Colonic mucosa (tissue), 4 donors: ENCODE measurements at regions not wholly inside any gene's neighbourhood (a gene's known extent, or its start where the extent isn't known, plus 50 kb on each side); places are given as distances from the start of the nearest gene placed in this dataset.

Experiments
- DNase-seq: peaks from one replicate; pipeline ENCODE4 v3.0.0-alpha.2; 2020
- H3K27ac ChIP-seq: fragments of 200-600 bp; one replicate; pipeline ENCODE4 v1.8.0; 2021
- H3K27me3 ChIP-seq: fragments of 200-600 bp; one replicate; pipeline ENCODE4 v1.8.0; 2021
- H3K36me3 ChIP-seq: fragments of 200-600 bp; one replicate; pipeline ENCODE4 v1.8.0; 2021
- H3K4me1 ChIP-seq: fragments of 200-600 bp; one replicate; pipeline ENCODE4 v1.8.0; 2021; ENCODE audit warnings: mild to moderate bottlenecking
- H3K4me3 ChIP-seq: fragments of 200-600 bp; one replicate; pipeline ENCODE4 v1.8.0; 2021
- H3K9ac ChIP-seq, 2 donors: one replicate each; pipeline ENCODE4 v1.7.0; 2013; ENCODE audit warnings: control low read depth in 2 of 2, low read depth in 2 of 2, low read length in 2 of 2
- H3K9me3 ChIP-seq: fragments of 200-600 bp; one replicate; pipeline ENCODE4 v1.8.0; 2021
- intact Hi-C: fragments of 100-400 bp; cut with DNase I; formaldehyde crosslinking; loops from one replicate; pipeline ENCODE4 v1.14.1; 2022
- TF ChIP-seq, protein P1 (sequence below): fragments of 200-600 bp; IDR thresholded peaks from one replicate; pipeline ENCODE4 v1.8.0; 2022; ENCODE audit warnings: antibody characterized with exemption, mild to moderate bottlenecking
- donor health status: healthy.
- donor health status: DM: no; HTN: no; CAD: no.
- donor health status: DM: no; HTN: no; CAD: no.

GRCh38 chr21:20023193-20023592 lies 975.0 kb upstream of the NCAM2 start:
- TF ChIP-seq, protein P1, sequence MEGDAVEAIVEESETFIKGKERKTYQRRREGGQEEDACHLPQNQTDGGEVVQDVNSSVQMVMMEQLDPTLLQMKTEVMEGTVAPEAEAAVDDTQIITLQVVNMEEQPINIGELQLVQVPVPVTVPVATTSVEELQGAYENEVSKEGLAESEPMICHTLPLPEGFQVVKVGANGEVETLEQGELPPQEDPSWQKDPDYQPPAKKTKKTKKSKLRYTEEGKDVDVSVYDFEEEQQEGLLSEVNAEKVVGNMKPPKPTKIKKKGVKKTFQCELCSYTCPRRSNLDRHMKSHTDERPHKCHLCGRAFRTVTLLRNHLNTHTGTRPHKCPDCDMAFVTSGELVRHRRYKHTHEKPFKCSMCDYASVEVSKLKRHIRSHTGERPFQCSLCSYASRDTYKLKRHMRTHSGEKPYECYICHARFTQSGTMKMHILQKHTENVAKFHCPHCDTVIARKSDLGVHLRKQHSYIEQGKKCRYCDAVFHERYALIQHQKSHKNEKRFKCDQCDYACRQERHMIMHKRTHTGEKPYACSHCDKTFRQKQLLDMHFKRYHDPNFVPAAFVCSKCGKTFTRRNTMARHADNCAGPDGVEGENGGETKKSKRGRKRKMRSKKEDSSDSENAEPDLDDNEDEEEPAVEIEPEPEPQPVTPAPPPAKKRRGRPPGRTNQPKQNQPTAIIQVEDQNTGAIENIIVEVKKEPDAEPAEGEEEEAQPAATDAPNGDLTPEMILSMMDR, result no peak
- H3K4me1 ChIP-seq, result no peaks in the 10 kb centered on the region
- no peaks in the 10 kb centered on the region for H3K9me3 ChIP-seq
- H3K27ac ChIP-seq, result no peak overlapping the region
- H3K4me3 ChIP-seq, result no peak overlapping the region
- no peak overlapping the region for H3K9ac ChIP-seq
- DNase-seq, result no peak
- no peaks in the 10 kb centered on the region for H3K27me3 ChIP-seq
- no peaks in the 10 kb centered on the region for H3K36me3 ChIP-seq
- intact Hi-C loops, result no loop called here

DNA sequence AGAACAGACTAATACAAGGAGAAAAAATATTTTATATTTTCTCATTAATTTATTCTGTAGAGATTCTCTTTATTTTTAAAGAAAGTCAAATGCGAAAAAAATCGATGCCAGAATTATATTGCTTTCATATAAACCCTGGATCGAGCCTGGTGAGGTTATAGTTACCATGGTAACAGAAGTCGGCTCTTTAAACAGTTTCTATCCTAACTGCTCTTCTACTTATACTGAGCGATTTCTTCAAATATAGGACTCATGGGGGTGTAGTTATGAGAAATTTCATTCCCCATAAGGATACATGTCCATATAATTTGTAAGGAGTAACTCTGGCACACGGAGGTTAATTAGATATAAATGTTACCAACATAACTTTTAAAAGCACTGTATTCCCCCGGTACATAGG lies 973.5 kb upstream of the NCAM2 start:
- Histone ChIP-seq H3K9ac (no peak overlapping the region), H3K4me1 (no peaks in the 10 kb centered on the region), H3K36me3 (no peaks in the 10 kb centered on the region), H3K4me3 (no peak overlapping the region), H3K27ac (no peak overlapping the region), H3K9me3 (no peaks in the 10 kb centered on the region), H3K27me3 (no peaks in the 10 kb centered on the region)
- DNase-seq, result no peak
- intact Hi-C loops, result no loop called here
- TF ChIP-seq, protein P1, result no peak

- Histone ChIP-seq H3K9me3 (no peaks in the 10 kb centered on the region), H3K27me3 (no peaks in the 10 kb centered on the region), H3K27ac (no peak overlapping the region), H3K36me3 (no peaks in the 10 kb centered on the region), H3K9ac (no peak overlapping the region), H3K4me1 (no peaks in the 10 kb centered on the region), H3K4me3 (no peak overlapping the region)
- intact Hi-C loops, result no loop called here
- DNase-seq, result no peak
- TF ChIP-seq, protein P1, result no peak
These were observed 971.7 kb upstream of the NCAM2 start for GRCh38 chr21:20026543-20026942.

- no peaks in the 10 kb centered on the region for H3K36me3 ChIP-seq
- no peak overlapping the region for H3K9ac ChIP-seq
- no peaks in the 10 kb centered on the region for H3K27me3 ChIP-seq
- TF ChIP-seq, protein P1, result no peak
- H3K4me3 ChIP-seq, result no peak overlapping the region
- no peaks in the 10 kb centered on the region for H3K9me3 ChIP-seq
- intact Hi-C loops, result no loop called here
- H3K27ac ChIP-seq, result no peak overlapping the region
- DNase-seq, result no peak
- no peaks in the 10 kb centered on the region for H3K4me1 ChIP-seq
These were observed 967.8 kb upstream of the NCAM2 start for GRCh38 chr21:20030390-20030789.

DNA sequence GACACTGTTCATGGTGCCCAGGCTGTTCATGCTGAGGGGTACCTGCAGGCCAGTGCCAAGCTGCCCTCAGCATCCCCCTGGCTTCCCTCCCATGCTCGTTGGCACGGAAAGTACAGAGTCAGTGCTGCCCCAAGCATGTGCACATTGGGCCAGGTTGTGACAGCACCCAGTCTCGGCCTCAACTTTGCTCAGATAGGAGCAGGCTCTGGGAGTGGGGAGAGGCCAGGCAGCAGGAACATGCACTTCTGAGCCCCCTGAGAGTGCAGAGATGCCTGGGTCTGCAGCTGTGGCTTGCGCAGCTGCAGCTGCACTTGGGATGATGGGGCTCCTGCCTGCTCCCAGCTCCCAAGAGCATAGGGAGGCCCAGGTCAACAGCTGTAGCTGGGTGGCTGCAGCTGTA lies 966.4 kb upstream of the NCAM2 start:
- Histone ChIP-seq H3K9ac (no peak overlapping the region), H3K27ac (no peak overlapping the region), H3K36me3 (no peaks in the 10 kb centered on the region), H3K4me3 (no peak overlapping the region), H3K4me1 (no peaks in the 10 kb centered on the region), H3K27me3 (no peaks in the 10 kb centered on the region), H3K9me3 (no peaks in the 10 kb centered on the region)
- TF ChIP-seq, protein P1, result no peak
- intact Hi-C loops, result no loop called here
- DNase-seq, result no peak

DNA sequence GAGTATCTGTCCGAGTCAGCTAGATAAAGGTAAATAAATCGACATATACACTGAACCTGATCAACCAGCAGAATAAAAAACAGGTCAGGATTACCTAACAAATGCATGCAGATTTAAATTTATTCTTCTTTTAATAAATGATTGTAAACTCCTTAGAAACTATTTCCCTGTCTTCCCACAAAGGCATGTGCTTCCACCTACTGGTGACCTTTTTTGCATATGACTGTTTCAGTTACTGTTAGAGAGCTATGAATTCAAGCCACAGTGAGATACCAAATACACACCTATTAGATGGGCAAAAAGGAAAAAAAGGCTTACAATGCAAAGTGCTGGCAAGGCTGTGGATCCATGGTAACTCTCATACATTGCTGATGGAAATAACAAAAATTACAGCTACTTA lies 957.4 kb upstream of the NCAM2 start:
- no peak for DNase-seq
- no peaks in the 10 kb centered on the region for H3K36me3 ChIP-seq
- intact Hi-C loops, result loop anchor here (10.0 kb wide), 1 partner anchor 1086 kb away; no protein-coding TSS in a partner anchor
- TF ChIP-seq, protein P1, result peak; percentile 37
- no peak overlapping the region for H3K9ac ChIP-seq
- H3K9me3 ChIP-seq, result no peaks in the 10 kb centered on the region
- H3K4me1 ChIP-seq, result no peaks in the 10 kb centered on the region
- no peak overlapping the region for H3K27ac ChIP-seq
- no peak overlapping the region for H3K4me3 ChIP-seq
- no peaks in the 10 kb centered on the region for H3K27me3 ChIP-seq
